ENCODE measurements at regions not wholly inside any gene's neighbourhood (a gene's known extent, or its start where the extent isn't known, plus 50 kb on each side); places are given as distances from the start of the nearest gene placed in this dataset.

DNA sequence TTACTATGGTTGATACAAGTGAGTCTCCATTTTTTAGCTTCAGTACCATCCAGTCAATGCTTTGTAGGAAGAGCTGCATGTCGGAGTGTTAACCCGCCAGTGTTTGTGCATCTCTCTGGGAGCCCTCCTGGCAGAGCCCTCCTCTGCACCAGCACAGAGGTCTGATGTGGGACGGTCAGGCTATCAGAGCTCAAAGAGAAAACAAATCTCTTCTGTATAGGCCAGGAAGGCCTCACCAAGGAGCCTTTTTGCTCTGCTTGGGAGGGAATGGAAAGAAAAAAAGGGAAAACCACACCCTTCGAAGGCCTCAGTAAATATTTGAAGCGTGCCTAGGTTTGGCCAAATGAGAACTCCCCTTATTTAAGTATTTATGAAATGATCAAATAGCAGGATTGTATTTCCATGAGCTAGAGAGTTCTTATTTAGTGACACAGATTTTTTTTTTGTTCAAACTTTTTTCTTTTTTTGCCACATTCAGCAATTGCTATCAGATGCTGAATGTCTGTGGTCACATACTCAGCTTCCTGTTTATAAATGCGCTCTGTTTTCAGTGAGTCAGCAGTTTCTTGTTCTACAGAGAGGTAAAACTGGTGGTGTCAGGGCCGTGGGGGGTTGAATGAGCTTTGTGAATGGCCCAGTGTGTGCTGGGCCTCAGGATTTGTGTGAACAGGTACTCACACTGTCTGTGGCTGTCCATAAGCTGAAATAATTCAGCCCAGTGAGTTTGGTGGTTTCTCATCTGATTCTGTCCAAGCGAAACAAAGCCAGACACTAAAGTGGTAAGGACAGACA is 226.6 kb downstream of the SNX18 start:
- TF ChIP-seq POLR2AphosphoS5 (IDR thresholded peaks at IDR 0.05; ENCODE audit: low read depth, low read length) (no peak), FOXP2 (optimal IDR thresholded peaks at IDR 0.05; ENCODE audit: borderline replicate concordance, extremely low read depth, extremely low read length, insufficient read depth) (no peak), TAF1 (IDR thresholded peaks at IDR 0.05; ENCODE audit: borderline replicate concordance, insufficient read depth, low read length) (no peak), SIN3A (IDR thresholded peaks at IDR 0.05; ENCODE audit: borderline replicate concordance, insufficient read depth, low read length) (no peak)
- TF ChIP-seq, protein P1, sequence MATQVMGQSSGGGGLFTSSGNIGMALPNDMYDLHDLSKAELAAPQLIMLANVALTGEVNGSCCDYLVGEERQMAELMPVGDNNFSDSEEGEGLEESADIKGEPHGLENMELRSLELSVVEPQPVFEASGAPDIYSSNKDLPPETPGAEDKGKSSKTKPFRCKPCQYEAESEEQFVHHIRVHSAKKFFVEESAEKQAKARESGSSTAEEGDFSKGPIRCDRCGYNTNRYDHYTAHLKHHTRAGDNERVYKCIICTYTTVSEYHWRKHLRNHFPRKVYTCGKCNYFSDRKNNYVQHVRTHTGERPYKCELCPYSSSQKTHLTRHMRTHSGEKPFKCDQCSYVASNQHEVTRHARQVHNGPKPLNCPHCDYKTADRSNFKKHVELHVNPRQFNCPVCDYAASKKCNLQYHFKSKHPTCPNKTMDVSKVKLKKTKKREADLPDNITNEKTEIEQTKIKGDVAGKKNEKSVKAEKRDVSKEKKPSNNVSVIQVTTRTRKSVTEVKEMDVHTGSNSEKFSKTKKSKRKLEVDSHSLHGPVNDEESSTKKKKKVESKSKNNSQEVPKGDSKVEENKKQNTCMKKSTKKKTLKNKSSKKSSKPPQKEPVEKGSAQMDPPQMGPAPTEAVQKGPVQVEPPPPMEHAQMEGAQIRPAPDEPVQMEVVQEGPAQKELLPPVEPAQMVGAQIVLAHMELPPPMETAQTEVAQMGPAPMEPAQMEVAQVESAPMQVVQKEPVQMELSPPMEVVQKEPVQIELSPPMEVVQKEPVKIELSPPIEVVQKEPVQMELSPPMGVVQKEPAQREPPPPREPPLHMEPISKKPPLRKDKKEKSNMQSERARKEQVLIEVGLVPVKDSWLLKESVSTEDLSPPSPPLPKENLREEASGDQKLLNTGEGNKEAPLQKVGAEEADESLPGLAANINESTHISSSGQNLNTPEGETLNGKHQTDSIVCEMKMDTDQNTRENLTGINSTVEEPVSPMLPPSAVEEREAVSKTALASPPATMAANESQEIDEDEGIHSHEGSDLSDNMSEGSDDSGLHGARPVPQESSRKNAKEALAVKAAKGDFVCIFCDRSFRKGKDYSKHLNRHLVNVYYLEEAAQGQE (IDR thresholded peaks at IDR 0.05; ENCODE audit: insufficient read depth in 1 of 2, low read depth in 2 of 2, low read length in 2 of 2) = no peak

DNA sequence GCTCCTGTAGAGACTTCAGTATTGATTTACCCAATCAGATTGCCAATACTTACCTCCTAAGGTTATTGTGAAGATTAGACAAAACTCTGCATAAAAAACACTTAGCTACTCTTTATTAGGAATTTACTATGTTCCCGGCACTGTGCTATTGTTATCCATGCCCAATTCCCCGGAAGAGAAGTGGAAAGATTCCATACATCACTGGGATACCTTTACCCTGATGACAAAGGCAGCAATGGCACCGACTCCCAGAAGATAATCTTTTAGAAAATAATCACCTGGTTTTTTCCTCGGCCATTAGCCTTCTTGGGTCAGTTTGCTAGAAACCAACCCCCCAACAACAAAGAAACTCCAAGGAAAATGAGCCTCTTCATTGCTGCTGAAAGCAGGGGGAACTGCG is 226.0 kb downstream of the SNX18 start:
- TF ChIP-seq POLR2AphosphoS5 (IDR thresholded peaks at IDR 0.05; ENCODE audit: low read depth, low read length) = no peak
- no peak for TF ChIP-seq SIN3A (IDR thresholded peaks at IDR 0.05; ENCODE audit: borderline replicate concordance, insufficient read depth, low read length)
- TF ChIP-seq, protein P1 (IDR thresholded peaks at IDR 0.05; ENCODE audit: insufficient read depth in 1 of 2, low read depth in 2 of 2, low read length in 2 of 2) = no peak
- no peak for TF ChIP-seq TAF1 (IDR thresholded peaks at IDR 0.05; ENCODE audit: borderline replicate concordance, insufficient read depth, low read length)
- no peak for TF ChIP-seq FOXP2 (optimal IDR thresholded peaks at IDR 0.05; ENCODE audit: borderline replicate concordance, extremely low read depth, extremely low read length, insufficient read depth)

DNA sequence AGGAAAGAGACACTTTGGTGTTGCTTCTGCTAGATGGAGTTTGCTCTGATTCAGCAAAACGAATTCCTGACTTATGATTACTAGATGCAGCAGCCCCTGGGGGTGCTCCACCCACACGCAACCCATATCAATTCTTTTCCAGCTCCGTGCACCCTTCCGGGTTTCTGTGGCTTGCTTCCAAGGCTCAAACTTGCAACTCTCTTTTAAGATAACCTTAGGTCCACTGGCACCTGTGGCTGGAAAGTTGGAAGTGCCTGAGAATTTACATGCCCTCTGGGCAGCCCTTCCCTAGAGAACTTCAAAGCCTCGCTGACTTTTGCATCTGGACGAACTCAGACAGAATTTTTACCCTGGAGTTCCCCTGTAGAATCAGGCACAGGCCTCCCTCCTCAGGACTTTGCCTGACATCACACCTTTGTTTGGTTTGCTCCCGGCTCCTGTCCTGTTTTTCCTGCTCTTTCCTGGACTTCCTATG is 224.9 kb downstream of the SNX18 start:
- TF ChIP-seq POLR2AphosphoS5 (IDR thresholded peaks at IDR 0.05; ENCODE audit: low read depth, low read length) (no peak), SIN3A (IDR thresholded peaks at IDR 0.05; ENCODE audit: borderline replicate concordance, insufficient read depth, low read length) (no peak), TAF1 (IDR thresholded peaks at IDR 0.05; ENCODE audit: borderline replicate concordance, insufficient read depth, low read length) (no peak), FOXP2 (optimal IDR thresholded peaks at IDR 0.05; ENCODE audit: borderline replicate concordance, extremely low read depth, extremely low read length, insufficient read depth) (no peak)
- TF ChIP-seq, protein P1 (IDR thresholded peaks at IDR 0.05; ENCODE audit: insufficient read depth in 1 of 2, low read depth in 2 of 2, low read length in 2 of 2) = no peak

DNA sequence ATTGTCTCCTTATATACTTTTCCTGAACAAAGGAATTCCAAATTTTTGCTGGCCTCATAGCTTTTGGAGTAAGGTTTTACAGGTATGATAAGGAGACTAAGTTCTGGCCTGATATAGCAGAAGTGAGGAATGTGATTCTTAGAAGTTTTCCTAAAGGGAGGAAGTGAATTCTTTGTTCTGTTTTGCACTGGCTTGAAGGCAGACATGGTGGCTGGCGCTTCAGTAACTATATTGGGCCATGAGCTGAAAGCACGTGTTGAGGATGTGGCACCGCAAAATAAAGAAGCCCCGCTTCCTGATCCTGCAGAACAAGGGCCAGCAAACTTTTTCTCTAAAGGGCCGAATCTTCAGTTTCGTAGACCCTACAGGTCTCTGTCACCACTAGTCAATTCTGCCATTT is 224.2 kb downstream of the SNX18 start:
- TF ChIP-seq POLR2AphosphoS5 (IDR thresholded peaks at IDR 0.05; ENCODE audit: low read depth, low read length) = no peak
- TF ChIP-seq TAF1 (IDR thresholded peaks at IDR 0.05; ENCODE audit: borderline replicate concordance, insufficient read depth, low read length) = no peak
- TF ChIP-seq SIN3A (IDR thresholded peaks at IDR 0.05; ENCODE audit: borderline replicate concordance, insufficient read depth, low read length) = no peak
- no peak for TF ChIP-seq FOXP2 (optimal IDR thresholded peaks at IDR 0.05; ENCODE audit: borderline replicate concordance, extremely low read depth, extremely low read length, insufficient read depth)
- TF ChIP-seq, protein P1 (IDR thresholded peaks at IDR 0.05; ENCODE audit: insufficient read depth in 1 of 2, low read depth in 2 of 2, low read length in 2 of 2) = no peak

All from PFSK-1 (cell line).